HG03097 (cell line): ENCODE measurements at regions not wholly inside any gene's neighbourhood (a gene's known extent, or its start where the extent isn't known, plus 50 kb on each side); places are given as distances from the start of the nearest gene placed in this dataset.
A peak's percentile ranks its signal among the peaks of the same experiment; 100 is the strongest.
"Not testable (repeated sequence)": the region's sequence is repeated elsewhere in the genome, so short reads cannot be mapped to it uniquely, and the experiment has no call there.

Source experiments
- ATAC-seq: cut with Tn5 transposase; IDR thresholded peaks from one replicate; pipeline ENCODE4 v1.9.1; 2021; ENCODE audit not compliant: unreplicated experiment, low FRiP score

DNA sequence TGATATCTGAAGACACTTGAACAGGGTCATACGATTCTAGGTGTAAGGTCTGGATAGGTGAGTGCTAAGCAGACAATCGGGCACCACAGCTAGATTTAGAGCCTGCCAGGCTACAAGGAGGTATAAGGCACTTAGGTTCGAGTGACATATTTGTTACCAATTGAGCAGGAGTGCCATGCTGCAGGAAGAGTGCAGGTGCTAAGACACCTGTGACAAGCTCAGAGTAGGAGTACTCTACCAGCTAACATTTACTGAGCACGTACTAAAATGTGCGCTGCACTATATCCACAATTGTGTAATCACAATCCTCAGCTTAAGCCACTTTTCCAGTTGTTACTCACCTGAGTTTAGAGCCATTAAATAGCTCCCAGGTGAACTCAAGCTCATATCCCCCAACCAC lies 227.8 kb upstream of the MOCS1 start:
- no peak for ATAC-seq

DNA sequence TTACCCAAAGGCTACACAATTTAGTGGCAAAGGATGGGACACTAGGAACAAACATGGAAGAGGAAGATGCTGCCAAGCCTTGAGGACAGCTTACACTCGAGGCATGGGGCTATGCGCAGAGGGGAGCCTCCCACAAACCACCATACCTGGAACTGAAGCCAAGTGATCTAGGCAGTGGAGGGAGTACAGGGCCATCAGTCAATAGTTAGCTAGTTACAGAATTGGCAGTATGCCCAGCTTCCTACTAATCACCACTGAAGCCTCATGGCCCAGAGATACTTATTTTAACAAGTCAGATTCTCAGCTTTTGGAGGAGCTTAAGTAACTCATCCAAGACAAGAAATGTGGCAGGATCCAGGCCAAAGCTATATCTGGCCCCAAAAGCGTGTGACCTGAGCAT lies 226.6 kb upstream of the MOCS1 start:
- ATAC-seq, result no peak

DNA sequence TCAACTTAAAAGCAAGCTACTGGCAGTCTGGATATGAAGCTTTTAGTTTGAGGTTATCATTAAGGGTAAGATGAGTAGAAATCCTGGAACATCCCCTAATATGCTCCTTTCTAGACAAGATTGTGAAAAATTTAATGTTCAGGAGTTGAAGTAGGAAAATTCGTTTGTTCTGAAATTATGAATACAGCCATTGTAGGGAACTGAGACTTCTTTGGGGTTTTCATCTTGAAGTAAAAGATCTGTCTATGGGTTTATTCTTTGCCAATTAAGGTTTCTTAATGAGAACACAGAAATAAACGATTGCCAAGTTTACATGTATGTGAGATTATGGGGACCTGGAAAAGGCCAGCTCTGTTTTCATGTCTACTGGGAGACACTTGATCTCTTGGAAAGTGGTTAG lies 225.6 kb upstream of the MOCS1 start:
- ATAC-seq, result no peak

DNA sequence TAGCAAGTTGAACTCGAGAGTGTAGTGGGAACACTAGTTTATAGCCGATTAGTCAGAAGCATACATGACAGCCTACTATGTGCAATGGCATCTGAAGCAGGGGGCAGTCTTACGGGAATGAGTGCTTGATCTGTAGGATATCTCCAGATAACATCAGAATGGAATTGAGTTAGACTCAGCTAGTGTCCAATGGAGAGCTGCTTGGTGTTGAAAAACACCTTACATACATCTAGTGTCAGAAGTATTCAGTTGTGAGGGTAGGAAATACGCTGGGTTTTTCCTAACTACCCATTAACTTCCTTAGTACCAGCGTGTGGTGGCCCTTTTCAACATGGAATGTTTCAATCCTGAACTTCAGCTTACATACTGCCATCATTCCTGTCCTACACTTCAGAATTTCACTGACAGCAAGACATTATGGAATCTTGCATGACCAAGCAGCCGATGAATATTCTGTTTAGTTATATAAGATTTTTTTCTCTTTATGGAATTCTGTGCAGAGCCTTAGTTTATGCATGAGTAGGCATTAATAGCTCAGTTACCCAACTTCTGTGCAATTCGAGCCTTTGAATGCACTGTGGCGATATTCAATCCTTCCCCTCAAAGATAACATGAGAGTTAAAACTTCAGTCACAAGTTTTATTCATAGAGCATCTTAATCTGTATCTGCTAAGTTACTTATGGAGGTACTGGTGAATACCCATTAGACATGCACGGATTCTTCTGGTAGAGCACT lies 218.6 kb upstream of the MOCS1 start:
- no peak for ATAC-seq

DNA sequence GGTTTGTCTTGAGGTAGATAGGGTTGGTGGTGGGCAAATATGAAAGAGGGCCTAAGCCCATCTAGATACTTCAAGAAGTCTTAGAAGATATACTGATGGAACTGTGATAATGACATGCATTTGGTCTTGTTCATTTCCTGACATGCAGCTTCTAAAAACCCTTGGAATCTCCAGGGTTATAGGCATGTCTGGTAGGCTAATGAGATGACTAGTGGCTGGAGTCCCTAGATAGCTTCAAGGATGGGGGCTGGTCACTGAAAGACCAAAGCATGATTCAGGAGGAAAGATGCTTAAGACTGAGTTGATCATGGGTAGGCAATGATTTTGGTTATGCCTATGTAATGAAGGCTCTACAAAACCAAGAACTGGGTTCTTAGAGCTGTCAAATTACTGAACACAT lies 217.9 kb upstream of the MOCS1 start:
- ATAC-seq, result no peak

DNA sequence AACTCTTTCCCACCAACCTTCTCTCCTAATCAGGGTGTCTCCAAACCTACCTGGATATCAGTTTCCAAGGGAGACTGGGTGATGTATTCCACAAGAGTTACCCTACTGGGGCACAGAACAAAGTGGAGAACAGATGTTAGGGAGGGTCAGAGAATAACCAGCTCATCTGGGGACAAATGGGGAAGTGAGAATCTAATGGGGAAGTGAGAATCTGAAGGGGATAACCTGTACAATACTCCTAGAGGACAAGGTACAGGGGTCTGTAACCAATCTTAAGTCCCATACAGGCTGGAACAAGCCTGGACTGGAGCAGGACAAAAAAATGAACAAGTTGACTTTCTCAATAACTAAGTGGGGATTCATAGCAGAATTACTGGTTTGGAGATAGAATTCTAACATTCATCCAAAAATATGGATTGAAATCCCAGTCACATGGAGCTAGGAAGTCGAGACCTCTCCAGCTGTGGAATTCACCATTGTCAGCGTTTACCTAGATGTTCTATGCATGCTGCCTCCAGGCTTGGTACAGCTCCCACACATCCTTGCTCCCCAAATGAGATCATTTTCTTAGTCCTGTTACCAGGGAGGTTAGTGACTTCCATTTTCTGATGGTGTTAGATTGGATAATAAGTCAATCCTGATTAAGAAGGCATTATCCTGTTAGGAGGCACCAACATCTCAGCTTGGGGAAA lies 214.8 kb upstream of the MOCS1 start:
- peak; percentile 84 for ATAC-seq

DNA sequence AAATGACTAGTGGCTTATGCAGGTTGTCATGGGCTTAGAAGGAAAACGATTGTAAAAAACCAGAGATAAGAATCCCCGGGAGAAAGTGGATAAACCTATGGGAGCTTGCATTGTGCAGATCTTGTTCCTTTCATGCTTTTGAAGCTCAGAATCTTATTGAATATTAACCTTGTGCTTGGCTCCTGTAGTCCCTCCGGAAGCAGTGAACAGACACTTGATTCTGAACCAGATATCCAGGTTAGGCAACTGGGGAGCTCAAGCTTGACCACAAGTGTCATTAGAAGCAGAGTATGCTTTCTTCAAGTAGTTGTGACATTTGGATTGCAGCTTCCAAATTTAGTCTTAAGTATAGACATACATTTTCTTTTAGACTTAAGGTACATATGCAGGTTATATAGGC lies 212.6 kb upstream of the MOCS1 start:
- no peak for ATAC-seq

DNA sequence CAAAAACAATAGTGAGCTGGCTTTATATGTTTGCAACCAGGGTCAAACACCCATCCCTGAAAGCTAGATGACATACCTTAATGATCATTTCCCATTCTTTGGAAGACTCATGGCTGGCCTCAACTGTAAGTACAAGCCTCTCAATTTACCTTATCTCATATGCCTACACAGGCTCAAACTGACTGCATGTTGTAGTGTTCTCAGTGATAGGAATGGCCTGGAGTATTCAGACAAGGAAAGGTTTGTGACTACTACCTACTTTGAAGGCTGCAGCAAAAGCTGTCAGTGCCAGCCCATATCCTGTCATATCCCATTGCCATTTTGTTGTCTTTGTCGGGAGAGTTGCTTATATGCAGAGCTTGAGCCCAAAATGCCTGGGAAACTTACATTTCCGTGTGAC lies 205.2 kb upstream of the MOCS1 start:
- no peak for ATAC-seq

DNA sequence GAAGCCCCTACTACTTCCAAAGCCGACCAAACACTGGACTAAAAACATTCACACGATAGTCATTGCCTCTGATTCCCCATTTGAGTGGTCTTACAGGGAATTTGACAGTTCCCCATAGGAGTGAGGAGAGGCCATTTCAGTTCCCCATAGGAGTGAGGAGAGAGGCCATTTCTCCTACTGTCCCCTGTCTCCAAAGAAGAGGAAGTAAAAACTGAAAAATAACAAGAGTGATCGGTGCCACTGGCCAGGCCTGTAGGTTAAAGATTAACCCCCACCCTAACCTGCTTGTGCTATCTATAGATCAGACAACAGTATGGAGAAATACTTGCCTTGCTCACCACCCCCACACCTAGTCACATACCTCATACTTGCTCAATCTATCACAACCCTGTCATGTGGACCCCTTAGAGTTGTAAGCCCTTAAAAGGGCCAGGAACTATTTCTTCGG lies 204.0 kb upstream of the MOCS1 start:
- no peak for ATAC-seq

DNA sequence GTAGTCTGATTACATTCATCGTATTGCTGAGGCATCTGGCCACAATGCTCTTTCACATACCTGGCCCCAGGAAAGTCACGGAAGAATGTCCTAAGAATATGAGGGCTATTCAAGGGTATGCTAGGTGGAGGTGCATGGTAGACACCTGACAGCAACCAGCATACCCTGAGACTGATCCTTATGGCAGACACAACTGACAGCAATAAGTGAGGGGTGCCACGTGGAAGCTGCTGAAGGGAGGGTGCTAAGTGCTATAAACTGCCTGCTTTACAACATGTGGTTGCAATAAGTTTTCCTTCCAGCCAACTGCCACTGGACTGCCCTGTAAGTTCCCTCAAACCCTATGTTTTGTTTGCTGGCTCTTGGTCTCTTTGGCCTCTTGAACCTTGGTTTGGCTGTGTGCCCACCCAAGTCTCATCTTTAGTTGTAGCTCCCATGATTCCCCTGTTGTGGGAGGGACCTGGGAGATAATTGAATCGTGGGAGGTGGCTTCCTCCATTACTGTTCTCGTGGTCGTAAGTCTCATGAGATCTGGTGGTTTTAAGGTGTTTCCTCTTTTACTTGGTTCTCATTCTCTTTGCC lies 201.3 kb upstream of the MOCS1 start:
- ATAC-seq, result no peak

DNA sequence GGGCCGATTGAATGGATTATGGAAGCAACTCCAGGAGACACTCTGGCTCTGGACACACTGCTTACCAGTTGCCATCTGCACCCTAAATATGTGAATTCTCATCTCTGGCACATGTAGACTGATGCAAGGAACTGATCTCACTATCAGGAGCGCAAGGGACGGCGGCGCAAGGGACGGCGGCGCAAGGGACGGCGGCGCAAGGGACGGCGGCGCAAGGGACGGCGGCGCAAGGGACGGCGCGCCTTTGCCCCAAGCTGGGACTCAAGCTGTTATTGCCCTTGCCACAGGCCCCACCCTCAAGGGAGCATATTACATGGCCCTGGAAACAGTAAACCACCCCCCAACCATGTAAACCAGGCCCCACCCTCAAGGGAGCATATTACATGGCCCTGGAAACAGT lies 199.7 kb upstream of the MOCS1 start:
- not testable (repeated sequence) for ATAC-seq

DNA sequence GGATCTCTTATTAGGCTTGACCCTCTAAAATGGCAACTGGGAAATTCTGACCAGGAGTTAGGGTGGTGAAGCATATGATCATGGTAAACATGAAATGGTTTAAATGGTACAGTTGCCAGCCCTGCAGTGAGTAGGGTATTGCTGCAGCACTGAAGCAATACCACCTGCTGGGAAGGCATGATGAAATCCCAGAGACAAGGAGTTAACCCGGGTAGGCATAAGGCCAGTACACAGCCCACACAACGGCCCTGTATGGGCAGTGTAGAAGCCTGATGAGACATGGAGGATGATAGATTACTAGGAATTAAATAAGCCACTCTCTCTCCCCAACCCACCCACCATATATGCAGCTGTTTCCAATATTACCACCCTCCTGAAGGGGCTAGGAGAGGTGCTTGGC lies 197.4 kb upstream of the MOCS1 start:
- ATAC-seq, result no peak

DNA sequence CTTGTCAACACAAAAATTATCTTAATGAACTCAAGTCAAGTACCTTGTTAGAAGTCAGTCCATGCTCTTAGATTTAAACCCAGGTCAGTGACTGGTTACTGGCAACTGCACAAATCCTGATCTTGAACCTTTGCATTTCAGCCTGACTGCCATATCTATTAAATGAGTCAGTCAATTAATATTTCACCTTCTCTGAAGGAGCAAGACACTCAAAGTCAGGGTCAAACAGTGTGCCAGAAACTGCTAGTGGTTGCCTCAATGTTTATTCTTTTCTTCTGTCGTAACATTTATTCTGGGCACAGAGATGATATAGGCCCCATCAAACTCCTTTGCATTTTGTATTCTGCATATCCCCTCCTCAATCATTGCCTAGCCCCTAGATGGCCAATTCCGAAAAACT lies 193.9 kb upstream of the MOCS1 start:
- no peak for ATAC-seq

DNA sequence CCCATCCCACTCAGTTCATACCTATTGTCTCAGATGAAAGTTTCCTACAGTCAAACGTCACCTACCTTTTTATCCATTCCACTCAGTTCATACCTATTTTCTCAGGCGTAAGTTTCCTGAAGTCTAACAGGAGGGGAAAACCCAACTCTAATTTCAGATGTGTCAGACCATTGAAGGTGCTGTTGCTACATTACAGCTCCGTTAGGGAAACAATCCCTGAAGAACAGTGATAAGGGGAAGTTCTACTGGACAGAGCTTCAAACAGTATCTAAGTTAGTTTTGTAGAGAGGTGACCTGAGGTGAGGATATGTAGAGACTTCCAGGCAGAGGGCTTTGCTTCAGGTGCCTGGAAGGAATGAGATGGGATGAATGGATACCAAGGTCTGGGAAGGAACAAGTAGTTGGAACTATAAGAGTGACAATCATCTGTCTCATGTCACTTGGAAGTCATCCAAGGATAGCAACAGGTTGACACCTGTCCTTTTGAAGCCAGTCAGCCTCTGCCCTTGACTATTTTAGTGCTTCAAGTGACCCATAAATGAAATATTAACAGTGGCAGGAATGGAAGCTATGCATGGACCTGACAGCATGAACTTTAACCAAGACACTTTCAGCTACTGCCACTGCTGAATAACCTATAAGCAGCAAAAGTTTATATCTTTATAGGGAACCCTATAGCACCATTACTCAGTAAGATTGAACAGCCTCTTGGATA lies 191.6 kb upstream of the MOCS1 start:
- no peak for ATAC-seq

DNA sequence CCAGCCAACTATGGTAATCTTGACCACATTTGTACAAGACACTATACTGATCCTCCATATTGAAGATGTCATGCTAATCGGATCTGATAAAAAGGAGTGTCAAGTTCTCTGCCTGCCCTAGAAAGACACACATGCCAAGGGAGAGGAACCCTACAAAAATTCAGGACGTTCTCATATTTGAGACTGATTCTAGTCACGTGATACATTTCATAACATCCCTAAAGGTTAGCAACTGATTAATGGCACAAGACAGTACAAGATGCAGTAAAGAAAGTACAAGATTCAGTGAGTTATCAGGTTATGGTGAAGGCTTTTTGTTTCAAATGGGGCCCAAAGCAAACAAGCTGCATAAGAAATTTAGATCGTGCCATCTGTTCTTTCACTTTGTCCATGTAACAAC lies 190.7 kb upstream of the MOCS1 start:
- ATAC-seq, result no peak

DNA sequence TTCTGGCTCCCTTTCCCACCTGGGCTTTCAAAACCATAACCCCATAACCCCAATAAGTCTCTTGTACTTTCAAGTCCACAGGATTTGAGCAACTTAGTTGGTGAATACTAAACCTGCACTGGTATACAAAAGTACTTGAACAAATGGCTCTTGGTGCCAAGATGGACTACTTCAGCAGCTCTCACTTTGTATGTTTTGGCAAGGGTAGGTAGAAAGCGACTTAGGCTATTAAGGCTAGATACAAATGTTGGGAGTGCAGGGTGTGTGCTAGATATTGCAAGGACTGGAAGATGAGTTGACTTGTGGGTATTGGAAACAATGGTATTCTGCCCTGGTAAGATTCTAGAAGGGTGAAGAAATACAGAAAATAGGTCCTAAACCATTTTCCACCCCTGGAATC lies 182.6 kb upstream of the MOCS1 start:
- ATAC-seq, result no peak

DNA sequence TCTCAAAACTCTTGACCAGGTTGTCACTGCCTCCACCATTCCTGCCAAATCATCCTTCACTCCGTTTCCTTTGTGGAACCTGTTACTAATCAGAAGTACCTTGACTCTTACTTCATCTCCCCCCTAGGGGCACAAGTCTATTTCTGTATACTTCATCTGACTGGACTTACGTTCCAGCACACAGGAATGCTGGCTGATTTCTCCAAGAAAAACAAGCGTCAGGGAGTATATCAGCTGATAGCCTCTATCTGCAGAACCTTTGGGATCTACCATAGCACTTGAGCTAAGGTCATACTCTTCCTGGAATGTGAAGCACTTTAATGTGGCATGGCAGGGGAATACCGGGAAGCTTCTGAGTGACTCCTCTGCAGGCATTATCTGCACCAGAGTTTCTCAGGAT lies 178.1 kb upstream of the MOCS1 start:
- no peak for ATAC-seq

DNA sequence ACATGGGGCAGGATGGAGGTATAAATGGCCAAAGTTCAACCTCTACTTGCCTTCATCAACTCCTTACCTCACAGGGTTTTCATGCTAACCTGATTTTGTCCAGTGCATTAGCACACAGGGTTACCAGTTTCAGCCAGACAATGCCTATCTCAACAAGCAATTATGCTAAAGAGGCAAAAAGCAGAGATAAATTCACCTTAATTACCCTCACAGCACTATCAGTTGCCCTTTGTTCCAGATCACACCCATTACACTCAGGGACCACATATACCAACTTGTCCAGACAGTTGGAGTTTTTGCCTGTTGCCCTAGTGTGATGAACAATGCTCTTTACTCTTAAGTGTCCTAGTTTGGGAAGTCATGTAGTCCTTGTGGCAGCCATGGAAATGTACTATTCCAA lies 174.5 kb upstream of the MOCS1 start:
- ATAC-seq, result no peak

DNA sequence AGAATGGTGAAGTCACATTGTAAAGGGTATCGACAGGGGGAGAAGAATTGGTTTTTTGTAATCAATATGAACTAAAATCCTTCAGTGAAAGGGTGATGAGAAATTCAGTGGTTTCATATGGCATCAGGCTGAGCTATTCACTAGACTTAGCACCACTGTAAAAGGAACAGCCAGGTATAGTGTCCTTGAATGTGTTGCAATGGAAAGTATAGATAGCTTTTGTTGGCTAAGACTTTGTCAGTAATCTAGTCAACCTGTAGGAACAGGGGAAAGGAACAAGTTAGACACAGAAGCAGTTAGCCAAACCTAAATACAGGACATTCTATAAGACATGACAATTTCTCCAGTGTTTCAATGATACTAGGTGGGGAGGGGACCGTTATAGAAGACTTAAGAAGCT lies 172.6 kb upstream of the MOCS1 start:
- no peak for ATAC-seq

DNA sequence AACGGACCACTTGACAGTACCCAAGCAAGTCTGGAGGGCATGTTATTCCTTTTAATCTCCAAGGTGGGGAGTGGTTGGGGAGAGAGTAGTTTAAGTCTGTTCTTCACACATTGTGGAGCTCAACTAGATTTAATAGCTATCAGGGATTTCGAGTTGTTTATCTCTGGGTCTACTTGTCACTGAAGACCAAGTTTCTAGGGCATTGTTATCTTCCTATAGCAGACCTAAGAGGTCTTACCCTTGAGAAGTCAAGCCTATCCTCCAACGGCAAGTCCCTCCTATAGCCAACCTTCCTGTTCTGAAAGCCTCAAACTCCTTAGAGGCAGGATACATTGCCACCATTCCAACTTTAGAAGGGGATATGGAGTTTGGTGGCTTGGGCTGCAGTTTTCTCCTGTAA lies 164.5 kb upstream of the MOCS1 start:
- ATAC-seq, result no peak

DNA sequence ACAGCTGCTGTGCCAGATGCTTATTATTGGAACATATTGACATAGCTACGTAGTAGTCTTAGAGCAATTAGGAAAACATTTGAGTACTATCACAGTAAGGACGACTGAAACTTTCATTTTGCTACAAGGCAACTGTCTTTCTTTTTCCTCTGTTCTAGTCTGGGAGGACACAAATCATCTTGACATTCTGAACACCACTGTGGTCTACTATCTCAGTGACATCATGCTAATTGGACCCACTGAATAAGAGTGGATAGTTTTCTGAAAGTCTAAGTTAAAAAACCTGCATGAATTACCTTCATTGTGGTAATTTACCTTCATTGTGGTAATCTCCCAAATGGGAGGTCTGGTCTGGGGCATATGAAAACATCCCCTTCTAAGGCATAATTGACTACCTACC lies 163.3 kb upstream of the MOCS1 start:
- no peak for ATAC-seq
